Left ventricle myocardium inferior (tissue), 1 donor: ENCODE measurements at regions not wholly inside any gene's neighbourhood (a gene's known extent, or its start where the extent isn't known, plus 50 kb on each side); places are given as distances from the start of the nearest gene placed in this dataset.

Experiments
- DNase-seq: peaks from one replicate; pipeline ENCODE4 v3.0.0-alpha.2; 2020
- H3K27ac ChIP-seq: fragments of 200-600 bp; replicated peaks from 2 replicates; pipeline ENCODE4 v1.8.0; 2021
- H3K27me3 ChIP-seq: fragments of 200-600 bp; 2 replicates; pipeline ENCODE4 v1.8.0; 2021; ENCODE audit warnings: low read depth
- H3K36me3 ChIP-seq: fragments of 200-600 bp; 2 replicates; pipeline ENCODE4 v1.8.0; 2021
- H3K4me1 ChIP-seq: fragments of 200-600 bp; 2 replicates; pipeline ENCODE4 v1.8.0; 2021
- H3K4me3 ChIP-seq: fragments of 200-600 bp; 2 replicates; pipeline ENCODE4 v1.8.0; 2021; ENCODE audit warnings: mild to moderate bottlenecking, moderate library complexity
- H3K9me3 ChIP-seq: fragments of 200-600 bp; replicated peaks from 2 replicates; pipeline ENCODE4 v1.8.0; 2021
- CTCF ChIP-seq: fragments of 200-600 bp; IDR thresholded peaks from 2 replicates; pipeline ENCODE4 v1.8.0; 2021; ENCODE audit warnings: antibody characterized with exemption, mild to moderate bottlenecking, borderline replicate concordance
- intact Hi-C: fragments of 100-400 bp; cut with micrococcal nuclease; formaldehyde crosslinking; loops from one replicate; pipeline ENCODE4 v1.11.0; 2022
- donor health status: DM: no; HTN: yes; CAD: no; lungs with severe emphysema.

DNA sequence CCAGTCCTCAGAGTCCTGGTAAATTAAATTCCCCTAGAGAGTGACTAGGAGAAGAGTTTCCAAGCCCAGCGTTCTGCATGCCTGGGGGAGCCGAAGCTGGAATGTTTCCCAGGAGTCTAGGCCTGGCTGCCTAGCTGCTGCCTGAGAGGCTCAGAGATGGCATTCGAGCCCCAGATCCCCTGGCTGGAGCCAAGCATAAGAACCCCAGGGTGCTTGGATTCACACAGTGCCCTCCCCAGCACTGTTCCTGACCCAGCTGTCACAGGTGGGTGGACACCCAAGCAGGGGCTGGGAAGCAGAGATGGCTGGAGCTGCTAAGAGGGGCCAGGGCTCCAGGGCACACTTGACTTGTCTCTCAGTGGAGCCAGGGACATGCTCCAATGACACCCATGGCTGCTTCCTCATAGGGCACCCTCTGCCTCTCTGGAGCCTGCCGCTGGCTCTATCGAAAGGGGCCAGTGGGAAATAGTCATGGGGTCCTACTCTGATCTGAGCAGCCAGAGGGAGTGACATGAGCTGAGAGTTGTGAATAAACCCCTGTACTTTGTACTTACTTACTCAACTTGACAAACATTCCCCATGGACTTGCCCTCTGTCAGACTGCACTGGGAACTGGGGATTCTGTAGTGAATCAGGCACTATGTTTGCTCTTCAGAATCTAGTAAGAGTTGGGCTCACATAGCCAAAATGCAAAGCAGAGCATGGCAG is 62.6 kb upstream of the XPA start:
- Histone ChIP-seq H3K4me1 (peaks cover 5% of the 10 kb centered on the region), H3K9me3 (peaks cover 5% of the 10 kb centered on the region), H3K4me3 (no peak overlapping the region)

GRCh38 chr9:97761056-97761598 is 64.0 kb upstream of the XPA start:
- peaks cover 77% of the 10 kb centered on the region for H3K27me3 ChIP-seq
- peaks cover 5% of the 10 kb centered on the region for H3K4me1 ChIP-seq
- DNase-seq: no peak
- H3K36me3 ChIP-seq: no peaks in the 10 kb centered on the region
- H3K9me3 ChIP-seq: no peaks in the 10 kb centered on the region
- no peak for TF ChIP-seq CTCF
- H3K4me3 ChIP-seq: no peak overlapping the region
- intact Hi-C loops: no loop called here
- H3K27ac ChIP-seq: no peak overlapping the region

More for the DNA sequence above, 62.6 kb upstream of the XPA start:
- H3K27ac ChIP-seq: no peak overlapping the region
- DNase-seq: no peak
- H3K27me3 ChIP-seq: peaks cover 75% of the 10 kb centered on the region
- intact Hi-C loops: no loop called here
- TF ChIP-seq CTCF: no peak
- H3K36me3 ChIP-seq: no peaks in the 10 kb centered on the region

GRCh38 chr9:97761879-97762278 is 64.7 kb upstream of the XPA start:
- Histone ChIP-seq H3K4me1 (peaks cover 5% of the 10 kb centered on the region), H3K27ac (no peak overlapping the region)
- intact Hi-C loops: no loop called here

DNA sequence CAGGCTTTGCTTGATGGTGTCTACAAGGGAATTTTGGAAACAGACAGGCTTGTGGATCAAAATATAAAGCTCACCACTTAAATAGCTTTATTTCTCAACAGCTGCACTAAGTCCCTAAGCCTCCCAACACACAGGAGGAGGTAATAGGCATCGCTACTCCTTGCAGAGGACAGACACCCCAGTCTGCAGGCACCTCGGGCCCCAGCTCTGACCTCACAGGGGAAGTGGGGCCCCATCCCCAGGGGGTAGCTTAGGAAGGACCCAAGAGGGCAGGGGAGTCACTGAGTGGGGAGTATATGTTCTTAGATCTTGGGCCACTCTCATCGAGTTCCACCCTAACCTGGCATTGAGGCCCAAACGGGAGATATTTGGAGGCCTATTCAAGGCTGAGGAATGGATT is 66.7 kb upstream of the XPA start:
- H3K4me3 ChIP-seq: no peak overlapping the region
- H3K36me3 ChIP-seq: no peaks in the 10 kb centered on the region
- peaks cover 74% of the 10 kb centered on the region for H3K27me3 ChIP-seq
- H3K4me1 ChIP-seq: peaks cover 5% of the 10 kb centered on the region
- no peak overlapping the region for H3K27ac ChIP-seq
- H3K9me3 ChIP-seq: no peaks in the 10 kb centered on the region
- intact Hi-C loops: no loop called here
- DNase-seq: no peak
- no peak for TF ChIP-seq CTCF

More at GRCh38 chr9:97761879-97762278, 64.7 kb upstream of the XPA start:
- Histone ChIP-seq H3K36me3 (no peaks in the 10 kb centered on the region), H3K4me3 (no peak overlapping the region), H3K9me3 (no peaks in the 10 kb centered on the region), H3K27me3 (peaks cover 79% of the 10 kb centered on the region)
- TF ChIP-seq CTCF: no peak
- DNase-seq: no peak

- no peak for DNase-seq
- H3K4me3 ChIP-seq: no peak overlapping the region
- no peak for TF ChIP-seq CTCF
- no peaks in the 10 kb centered on the region for H3K4me1 ChIP-seq
- no peaks in the 10 kb centered on the region for H3K36me3 ChIP-seq
- H3K27ac ChIP-seq: no peak overlapping the region
- H3K27me3 ChIP-seq: peaks cover 74% of the 10 kb centered on the region
- intact Hi-C loops: no loop called here
- H3K9me3 ChIP-seq: no peaks in the 10 kb centered on the region
Observed at GRCh38 chr9:97766092-97766491, 69.0 kb upstream of the XPA start.
